NT2/D1 (cell line): ENCODE measurements at regions not wholly inside any gene's neighbourhood (a gene's known extent, or its start where the extent isn't known, plus 50 kb on each side); places are given as distances from the start of the nearest gene placed in this dataset.

Experiments used
- SUZ12 ChIP-seq: IDR thresholded peaks from 2 replicates; pipeline ENCODE4 v1.6.1; 2011; ENCODE audit not compliant: insufficient read length, insufficient read depth; ENCODE audit errors: extremely low read depth
- YY1 ChIP-seq: IDR thresholded peaks from 2 replicates; pipeline ENCODE4 v1.6.1; 2011; ENCODE audit not compliant: insufficient read length, insufficient read depth
- ZNF274 ChIP-seq: IDR thresholded peaks from 2 replicates; pipeline ENCODE4 v1.6.1; 2011; ENCODE audit warnings: mild to moderate bottlenecking, low read depth, low read length

- TF ChIP-seq ZNF274 = no peak
- no peak for TF ChIP-seq YY1
- no peak for TF ChIP-seq SUZ12
Measured at GRCh38 chr2:44061469-44061868, 65.7 kb upstream of the LRPPRC start.
